ENCODE measurements at regions not wholly inside any gene's neighbourhood (a gene's known extent, or its start where the extent isn't known, plus 50 kb on each side); places are given as distances from the start of the nearest gene placed in this dataset.
"Not testable (repeated sequence)": the region's sequence is repeated elsewhere in the genome, so short reads cannot be mapped to it uniquely, and the experiment has no call there.

DNA sequence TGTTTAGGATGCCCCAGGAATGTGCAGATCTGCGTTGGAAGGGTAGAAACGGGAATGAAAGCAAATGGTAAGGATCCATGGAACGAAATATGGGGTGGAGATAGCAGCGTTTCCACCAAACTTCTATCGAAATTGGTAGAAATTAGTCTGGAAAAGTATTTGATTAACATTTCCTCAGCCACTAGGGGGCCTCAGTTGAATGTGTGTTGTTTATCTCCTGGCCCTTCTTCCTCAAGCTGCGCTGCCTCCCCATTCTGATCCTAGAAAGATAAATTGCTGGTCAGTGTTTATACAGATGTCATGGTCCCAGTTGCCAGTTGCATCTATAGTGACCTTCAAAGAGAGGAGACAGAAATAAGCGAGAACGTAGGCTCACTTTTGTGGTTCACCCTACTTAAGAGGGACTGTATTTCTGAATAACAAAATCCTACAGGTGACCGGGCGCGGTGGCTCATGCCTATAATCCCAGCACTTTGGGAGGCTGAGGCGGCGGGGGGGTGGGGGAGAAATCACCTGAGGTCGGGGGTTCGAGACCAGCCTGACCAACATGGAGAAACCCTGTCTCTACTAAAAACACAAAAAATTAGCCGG is 457.1 kb downstream of the SQOR start:
- Mint-ChIP-seq H3K27me3 (no peaks in the 10 kb centered on the region), H3K36me3 (no peaks in the 10 kb centered on the region), H3K9me3 (peaks cover 3 to 4% of the 10 kb centered on the region in 2 donors), H3K4me3 (no peak overlapping the region), H3K4me1 (no peaks in the 10 kb centered on the region), H3K27ac (no peak overlapping the region)
- ATAC-seq (replicated peaks) (no peak), DNase-seq (no peak)

DNA sequence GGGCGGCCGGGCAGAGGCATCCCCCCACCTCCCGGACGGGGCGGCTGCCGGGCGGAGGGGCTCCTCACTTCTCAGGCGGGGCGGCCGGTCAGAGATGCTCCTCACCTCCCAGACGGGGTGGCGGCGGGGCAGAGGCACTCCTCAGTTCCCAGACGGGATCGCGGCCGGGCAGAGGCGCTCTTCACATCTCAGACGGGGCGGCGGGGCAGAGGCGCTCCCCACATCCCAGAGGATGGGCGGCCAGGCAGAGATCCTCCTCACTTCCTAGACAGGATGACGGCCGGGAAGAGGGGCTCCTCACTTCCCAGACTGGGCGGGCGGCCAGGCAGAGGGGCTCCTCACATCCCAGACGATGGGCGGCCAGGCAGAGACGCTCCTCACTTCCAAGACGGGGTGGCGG is 463.2 kb downstream of the SQOR start:
- not testable (repeated sequence) for ATAC-seq (replicated peaks); H3K36me3 Mint-ChIP-seq

DNA sequence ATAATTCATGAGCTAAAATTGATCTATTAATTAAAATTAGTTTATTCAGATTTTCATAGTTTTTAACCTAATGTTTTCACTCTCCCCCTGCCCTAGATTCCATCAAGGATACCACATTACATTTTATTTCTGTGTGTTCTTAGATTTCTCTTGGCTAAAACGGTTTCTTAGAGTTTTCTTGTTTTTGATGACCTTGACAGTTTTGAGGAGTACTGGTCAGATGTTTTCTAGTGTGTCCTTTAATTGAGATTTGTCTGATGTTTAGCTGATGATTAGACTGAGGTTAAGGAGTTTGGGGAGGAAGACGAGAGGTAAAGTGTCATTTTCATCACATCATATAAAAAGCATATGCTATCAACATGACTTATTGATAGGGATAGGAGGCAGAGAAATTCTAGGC is 475.9 kb downstream of the SQOR start:
- Mint-ChIP-seq H3K27me3 (no peaks in the 10 kb centered on the region), H3K27ac (no peak overlapping the region), H3K9me3 (peaks cover 4 to 5% of the 10 kb centered on the region in 2 donors), H3K36me3 (no peaks in the 10 kb centered on the region), H3K4me3 (no peak overlapping the region), H3K4me1 (no peaks in the 10 kb centered on the region)
- DNase-seq: no peak
- no peak for ATAC-seq (replicated peaks)

More for the DNA sequence above, 463.2 kb downstream of the SQOR start:
- H3K9me3 Mint-ChIP-seq, H3K4me1 Mint-ChIP-seq, DNase-seq, H3K4me3 Mint-ChIP-seq, H3K27me3 Mint-ChIP-seq, H3K27ac Mint-ChIP-seq: not testable (repeated sequence)

DNA sequence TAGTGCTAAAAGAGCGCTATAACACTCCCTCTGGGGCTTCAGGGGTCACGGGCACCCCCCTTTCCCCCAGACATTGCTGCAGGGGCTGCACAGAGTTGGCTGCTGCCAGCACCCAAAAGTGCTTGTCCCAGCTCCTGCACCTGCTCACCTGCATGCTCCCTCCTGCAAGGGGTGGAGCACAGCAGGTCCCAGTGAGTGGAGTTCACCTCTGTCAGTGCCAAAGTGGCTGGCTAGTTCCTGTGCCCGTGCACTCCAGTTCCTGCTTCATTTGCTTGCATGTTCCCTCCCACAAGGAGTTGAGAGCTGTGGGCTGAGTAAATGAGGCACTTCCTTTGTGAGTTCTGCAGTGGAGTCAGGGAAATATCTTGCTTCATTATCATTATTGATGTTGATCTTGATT is 476.9 kb downstream of the SQOR start:
- Mint-ChIP-seq H3K27ac (no peak overlapping the region), H3K4me1 (no peaks in the 10 kb centered on the region), H3K4me3 (no peak overlapping the region), H3K36me3 (no peaks in the 10 kb centered on the region), H3K27me3 (no peaks in the 10 kb centered on the region), H3K9me3 (peaks cover 4 to 5% of the 10 kb centered on the region in 2 donors)
- DNase-seq (no peak), ATAC-seq (replicated peaks) (no peak)

DNA sequence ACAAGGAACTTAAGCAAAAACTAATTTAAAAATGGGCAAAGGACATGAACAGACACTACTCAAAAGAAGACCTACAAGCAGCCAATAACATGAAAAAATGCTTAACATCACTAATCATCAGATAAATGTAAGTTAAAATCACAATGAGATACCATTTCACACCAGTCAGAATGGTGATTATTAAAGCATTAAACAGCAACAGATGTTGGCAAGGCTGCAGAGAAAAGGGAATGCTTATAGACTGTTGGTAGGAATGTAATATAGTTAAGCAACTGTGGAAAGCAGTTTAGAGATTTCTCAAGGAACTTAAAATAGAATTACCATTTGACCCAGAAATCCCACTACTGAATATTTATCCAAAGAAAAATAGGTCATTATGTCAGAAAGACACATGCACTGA is 482.2 kb downstream of the SQOR start:
- H3K36me3 Mint-ChIP-seq: no peaks in the 10 kb centered on the region
- peaks cover 0 to 3% of the 10 kb centered on the region in 2 donors for H3K9me3 Mint-ChIP-seq
- no peak overlapping the region for H3K27ac Mint-ChIP-seq
- DNase-seq (no peak), ATAC-seq (replicated peaks) (no peak)
- no peak overlapping the region for H3K4me3 Mint-ChIP-seq
- H3K4me1 Mint-ChIP-seq: no peaks in the 10 kb centered on the region
- no peaks in the 10 kb centered on the region for H3K27me3 Mint-ChIP-seq

DNA sequence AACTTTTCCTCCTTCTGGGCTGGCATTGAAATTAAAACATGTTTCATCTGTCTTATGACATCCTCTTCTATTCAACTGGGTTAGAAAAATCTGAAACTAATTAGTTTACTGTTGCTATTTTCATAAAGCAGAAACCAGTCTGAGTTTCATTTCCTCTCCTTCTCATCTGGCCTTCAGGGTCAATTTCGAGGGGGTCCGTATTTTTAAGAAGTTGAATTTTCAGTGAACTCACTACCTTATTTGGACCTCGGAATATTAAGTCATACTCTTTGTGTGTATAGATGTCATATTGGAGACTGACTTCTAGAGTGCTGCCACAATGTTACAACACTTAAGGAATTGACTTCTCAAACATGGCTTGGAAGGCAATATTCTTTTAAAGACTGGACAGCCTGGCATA is 485.9 kb downstream of the SQOR start:
- no peaks in the 10 kb centered on the region for H3K4me1 Mint-ChIP-seq
- H3K36me3 Mint-ChIP-seq: no peaks in the 10 kb centered on the region
- DNase-seq: no peak
- H3K27me3 Mint-ChIP-seq: no peaks in the 10 kb centered on the region
- H3K27ac Mint-ChIP-seq: no peak overlapping the region
- no peak for ATAC-seq (replicated peaks)
- H3K9me3 Mint-ChIP-seq: peaks cover 9 to 14% of the 10 kb centered on the region in 2 donors
- H3K4me3 Mint-ChIP-seq: no peak overlapping the region

DNA sequence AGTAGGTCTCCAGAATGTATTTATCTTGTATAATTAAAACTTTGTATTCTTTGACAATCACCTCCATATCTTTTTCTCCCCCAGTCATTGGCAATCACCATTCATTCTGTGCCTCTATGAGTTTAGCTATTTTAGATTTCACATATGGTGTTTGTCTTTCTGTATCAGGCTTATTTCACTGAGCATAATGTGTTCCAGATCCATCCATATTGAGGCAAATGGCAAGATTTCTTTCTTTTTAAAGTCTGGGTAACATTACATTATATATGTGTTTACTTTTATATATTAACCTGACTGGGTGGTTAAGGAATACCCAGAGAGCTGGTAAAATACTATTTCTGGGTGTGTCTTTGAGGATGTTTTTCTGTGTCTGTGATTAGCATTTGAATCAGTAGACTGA is 486.6 kb downstream of the SQOR start:
- DNase-seq (no peak), ATAC-seq (replicated peaks) (no peak)
- peaks cover 9 to 14% of the 10 kb centered on the region in 2 donors for H3K9me3 Mint-ChIP-seq
- no peaks in the 10 kb centered on the region for H3K27me3 Mint-ChIP-seq
- no peak overlapping the region for H3K27ac Mint-ChIP-seq
- no peak overlapping the region for H3K4me3 Mint-ChIP-seq
- no peaks in the 10 kb centered on the region for H3K4me1 Mint-ChIP-seq
- no peaks in the 10 kb centered on the region for H3K36me3 Mint-ChIP-seq

DNA sequence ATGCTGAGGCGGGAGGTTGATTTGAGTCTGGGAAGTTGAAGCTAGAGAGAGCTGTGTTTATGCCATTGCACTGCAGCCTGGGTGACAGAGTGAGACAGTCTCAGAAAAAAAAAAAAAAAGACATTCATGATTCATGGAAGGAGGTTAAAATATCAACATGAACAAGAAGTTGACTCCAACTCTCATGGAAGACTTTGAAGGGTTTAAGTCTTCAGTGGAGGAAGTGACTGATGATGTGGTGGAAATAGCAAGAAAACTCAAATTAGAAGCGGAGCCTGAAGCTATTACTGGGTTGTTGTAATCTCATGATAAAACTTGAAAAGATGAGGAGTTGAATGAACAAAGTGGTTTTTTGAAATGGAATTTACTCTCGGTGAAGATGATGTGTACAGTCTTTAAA is 491.8 kb downstream of the SQOR start:
- ATAC-seq (replicated peaks): no peak
- peaks cover 21 to 22% of the 10 kb centered on the region in 2 donors for H3K9me3 Mint-ChIP-seq
- DNase-seq: no peak
- no peaks in the 10 kb centered on the region for H3K27me3 Mint-ChIP-seq
- H3K27ac Mint-ChIP-seq: no peak overlapping the region
- H3K4me1 Mint-ChIP-seq: no peaks in the 10 kb centered on the region
- H3K4me3 Mint-ChIP-seq: no peak overlapping the region
- H3K36me3 Mint-ChIP-seq: no peaks in the 10 kb centered on the region

DNA sequence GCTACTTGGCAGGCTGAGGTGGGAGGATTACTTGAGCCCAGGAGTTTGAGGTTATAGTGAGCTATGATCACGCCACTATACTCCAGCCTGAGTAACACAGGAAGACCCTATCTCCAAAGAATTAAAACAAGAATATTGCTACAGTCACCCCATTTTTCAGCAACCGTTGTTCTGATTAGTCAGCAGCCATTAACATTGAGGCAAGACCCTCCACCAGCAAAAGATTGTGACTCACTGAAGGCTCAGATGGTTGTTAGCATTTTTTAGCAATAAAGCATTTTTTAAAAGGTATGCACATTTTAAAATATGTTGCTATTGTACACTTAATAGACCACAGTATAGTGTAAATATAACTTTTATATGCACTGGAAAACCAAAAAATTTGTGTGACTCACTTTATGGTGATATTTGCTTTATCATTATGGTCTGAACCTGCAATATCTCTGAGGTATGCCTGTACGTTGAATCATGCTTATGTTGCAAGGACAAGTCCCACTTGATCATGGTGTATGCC is 492.6 kb downstream of the SQOR start:
- Mint-ChIP-seq H3K4me1 (no peaks in the 10 kb centered on the region), H3K36me3 (no peaks in the 10 kb centered on the region), H3K27me3 (no peaks in the 10 kb centered on the region), H3K27ac (no peak overlapping the region), H3K4me3 (no peak overlapping the region), H3K9me3 (peaks cover 27% of the 10 kb centered on the region in 2 donors)
- DNase-seq (no peak), ATAC-seq (replicated peaks) (no peak)

DNA sequence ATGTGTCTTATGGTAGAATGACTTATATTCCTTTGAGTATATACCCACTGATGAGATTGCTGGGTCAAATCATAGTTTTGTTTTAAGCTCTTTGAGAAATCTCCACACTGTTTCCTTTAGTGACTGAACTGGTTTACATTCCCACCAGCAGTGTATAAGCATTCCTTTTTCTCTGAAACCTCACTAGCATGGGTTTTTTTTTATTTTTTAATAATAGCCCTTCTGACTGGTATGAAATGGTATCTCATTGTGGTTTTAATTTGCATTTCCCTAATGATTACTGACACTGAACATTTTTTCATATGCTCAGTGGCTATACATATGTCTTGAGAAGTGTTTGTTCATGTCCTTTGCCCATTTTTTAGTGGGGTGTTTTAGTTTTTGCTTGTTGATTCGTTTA is 494.3 kb downstream of the SQOR start:
- ATAC-seq (replicated peaks): no peak
- DNase-seq: no peak
- H3K27ac Mint-ChIP-seq: no peak overlapping the region
- H3K4me1 Mint-ChIP-seq: no peaks in the 10 kb centered on the region
- peaks cover 16 to 22% of the 10 kb centered on the region in 2 donors for H3K9me3 Mint-ChIP-seq
- no peaks in the 10 kb centered on the region for H3K36me3 Mint-ChIP-seq
- H3K4me3 Mint-ChIP-seq: no peak overlapping the region
- H3K27me3 Mint-ChIP-seq: no peaks in the 10 kb centered on the region

DNA sequence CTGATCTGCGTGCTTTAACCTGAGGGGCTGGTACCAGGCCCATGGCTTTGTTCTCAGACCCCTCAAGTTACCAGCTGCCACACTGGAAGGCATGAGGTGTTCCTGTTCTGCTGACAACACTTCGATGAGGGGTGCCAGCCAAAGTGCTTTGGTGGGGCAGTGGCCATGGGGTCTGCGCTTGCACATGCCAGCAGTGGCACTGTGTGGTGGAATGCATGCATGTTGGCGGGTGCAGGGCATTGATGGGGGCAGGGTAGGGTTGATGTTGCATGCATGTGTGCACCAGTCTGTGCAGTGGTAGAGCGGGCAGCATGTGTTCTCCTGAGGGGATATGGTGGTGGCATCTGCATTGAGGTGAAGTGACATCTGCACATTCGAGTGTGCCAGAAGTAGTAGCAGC is 497.0 kb downstream of the SQOR start:
- DNase-seq: no peak
- Mint-ChIP-seq H3K4me1 (no peaks in the 10 kb centered on the region), H3K4me3 (no peak overlapping the region), H3K9me3 (peaks cover 19 to 21% of the 10 kb centered on the region in 2 donors), H3K27ac (no peak overlapping the region), H3K27me3 (no peaks in the 10 kb centered on the region), H3K36me3 (no peaks in the 10 kb centered on the region)
- ATAC-seq (replicated peaks): no peak

DNA sequence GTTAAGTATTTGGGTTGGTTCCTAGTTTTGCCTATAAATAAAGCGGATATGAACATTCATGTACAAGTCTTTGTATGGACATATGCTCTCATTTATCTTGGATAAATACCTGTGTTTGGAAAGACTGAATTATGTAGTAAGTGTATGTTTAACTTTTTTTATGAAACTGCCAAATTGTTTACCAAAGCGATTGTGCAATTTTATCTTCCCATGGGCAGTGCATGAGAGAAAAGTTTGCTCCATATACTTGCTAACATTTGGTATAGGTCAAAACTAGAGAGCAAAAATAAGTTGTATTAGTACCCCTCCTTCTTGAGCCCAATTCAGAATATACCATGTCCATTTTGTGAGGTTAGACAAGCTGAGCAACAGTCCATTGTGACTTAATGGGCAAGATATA is 502.6 kb downstream of the SQOR start:
- no peaks in the 10 kb centered on the region for H3K36me3 Mint-ChIP-seq
- no peak for ATAC-seq (replicated peaks)

DNA sequence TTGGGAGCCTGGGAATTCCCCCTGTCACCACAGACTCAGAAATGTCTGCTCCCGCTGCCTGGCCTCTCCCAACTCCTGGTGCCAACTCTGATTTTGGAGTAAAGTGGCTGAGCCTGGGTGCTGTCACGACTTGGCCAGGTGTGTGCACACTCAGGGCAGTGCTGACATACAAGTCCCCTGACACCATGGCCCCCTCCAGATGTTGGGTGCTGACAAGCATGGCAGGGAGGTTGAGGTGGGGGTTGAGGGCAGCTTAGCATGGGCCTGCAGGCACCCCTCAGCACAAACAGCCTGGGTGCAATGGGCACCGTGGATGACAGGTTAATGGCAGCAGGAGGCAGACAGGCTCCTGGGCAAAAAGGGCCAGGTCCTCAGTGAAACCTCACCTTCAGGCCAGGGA is 511.2 kb downstream of the SQOR start:
- Mint-ChIP-seq H3K4me1 (no peaks in the 10 kb centered on the region), H3K4me3 (no peak overlapping the region), H3K27me3 (no peaks in the 10 kb centered on the region), H3K36me3 (no peaks in the 10 kb centered on the region), H3K27ac (no peak overlapping the region), H3K9me3 (peaks cover 0 to 11% of the 10 kb centered on the region in 2 donors)
- DNase-seq: no peak
- no peak for ATAC-seq (replicated peaks)

More for the DNA sequence above, 502.6 kb downstream of the SQOR start:
- H3K4me3 Mint-ChIP-seq: no peak overlapping the region
- H3K27ac Mint-ChIP-seq: no peak overlapping the region
- H3K4me1 Mint-ChIP-seq: no peaks in the 10 kb centered on the region
- no peaks in the 10 kb centered on the region for H3K27me3 Mint-ChIP-seq
- no peak for DNase-seq
- H3K9me3 Mint-ChIP-seq: peaks cover 5 to 6% of the 10 kb centered on the region in 2 donors

DNA sequence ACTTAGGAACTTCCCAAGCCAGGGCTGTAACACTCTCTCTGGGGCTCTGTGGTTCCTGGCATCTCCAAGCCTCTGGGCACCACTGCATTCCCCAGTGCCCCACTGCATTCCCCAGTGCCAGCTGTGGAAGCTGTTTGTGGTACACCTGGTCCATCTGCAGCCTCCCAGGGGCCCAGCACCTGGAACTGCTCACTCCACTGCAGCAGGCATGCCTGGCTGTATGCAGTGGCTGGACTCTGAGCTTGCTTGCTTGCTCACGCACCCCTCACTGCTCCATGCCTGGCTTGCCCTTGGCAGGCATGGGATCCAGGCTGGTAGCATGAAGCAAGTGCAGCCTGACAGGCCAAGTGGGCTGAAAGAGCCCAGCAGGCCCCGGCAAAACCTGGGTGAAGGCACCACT is 512.1 kb downstream of the SQOR start:
- H3K9me3 Mint-ChIP-seq: peaks cover 0 to 11% of the 10 kb centered on the region in 2 donors
- H3K4me1 Mint-ChIP-seq: no peaks in the 10 kb centered on the region
- H3K4me3 Mint-ChIP-seq: no peak overlapping the region
- DNase-seq: no peak
- no peaks in the 10 kb centered on the region for H3K36me3 Mint-ChIP-seq
- H3K27me3 Mint-ChIP-seq: no peaks in the 10 kb centered on the region
- H3K27ac Mint-ChIP-seq: no peak overlapping the region
- ATAC-seq (replicated peaks): no peak

DNA sequence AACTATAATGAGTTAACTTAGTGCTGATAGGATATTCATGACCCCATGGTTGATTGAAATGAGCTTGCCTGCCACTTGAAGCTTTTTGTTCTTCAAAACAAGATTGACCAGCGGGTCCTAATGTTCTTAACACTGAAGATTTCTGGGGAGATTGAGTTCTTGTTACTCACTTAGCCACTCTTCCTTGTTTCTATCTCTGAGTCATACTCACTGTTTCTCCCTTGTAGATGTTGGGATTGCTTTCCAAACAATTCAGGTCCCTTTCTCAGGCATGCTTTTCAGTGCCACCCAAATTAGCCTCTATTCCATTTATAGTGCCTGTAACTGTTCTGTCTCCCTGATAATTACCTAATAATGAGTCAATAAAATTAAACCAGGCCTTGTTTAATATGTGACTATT is 517.0 kb downstream of the SQOR start:
- H3K4me1 Mint-ChIP-seq: no peaks in the 10 kb centered on the region
- DNase-seq (no peak), ATAC-seq (replicated peaks) (no peak)
- H3K27me3 Mint-ChIP-seq: no peaks in the 10 kb centered on the region
- H3K36me3 Mint-ChIP-seq: no peaks in the 10 kb centered on the region
- no peak overlapping the region for H3K27ac Mint-ChIP-seq
- H3K9me3 Mint-ChIP-seq: peaks cover 0 to 3% of the 10 kb centered on the region in 2 donors
- H3K4me3 Mint-ChIP-seq: no peak overlapping the region

DNA sequence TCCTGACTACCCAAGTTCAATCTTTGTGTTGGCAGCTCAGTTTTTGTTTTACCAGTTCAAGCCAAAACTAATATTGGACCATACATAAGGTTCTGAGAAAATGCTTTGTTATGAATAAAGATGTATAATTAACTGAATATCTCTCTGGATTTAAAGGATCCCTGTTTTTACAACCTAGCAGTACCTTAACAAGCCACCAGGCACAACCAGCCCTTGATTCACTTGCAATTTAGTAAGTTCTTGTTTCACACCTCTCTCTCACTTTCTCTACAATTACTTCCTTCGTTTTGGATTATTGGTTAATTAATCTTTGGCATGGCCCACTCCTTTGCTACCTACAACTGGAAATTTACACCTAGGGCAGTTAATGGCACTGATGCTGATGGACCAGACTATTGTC is 531.9 kb downstream of the SQOR start:
- no peaks in the 10 kb centered on the region for H3K4me1 Mint-ChIP-seq

More for the DNA sequence above, 531.9 kb downstream of the SQOR start:
- Mint-ChIP-seq H3K4me3 (no peak overlapping the region), H3K36me3 (no peaks in the 10 kb centered on the region), H3K9me3 (peaks cover 11 to 14% of the 10 kb centered on the region in 2 donors), H3K27ac (no peak overlapping the region), H3K27me3 (no peaks in the 10 kb centered on the region)
- DNase-seq: no peak
- no peak for ATAC-seq (replicated peaks)
